ENCODE measurements at regions not wholly inside any gene's neighbourhood (a gene's known extent, or its start where the extent isn't known, plus 50 kb on each side); places are given as distances from the start of the nearest gene placed in this dataset.

DNA sequence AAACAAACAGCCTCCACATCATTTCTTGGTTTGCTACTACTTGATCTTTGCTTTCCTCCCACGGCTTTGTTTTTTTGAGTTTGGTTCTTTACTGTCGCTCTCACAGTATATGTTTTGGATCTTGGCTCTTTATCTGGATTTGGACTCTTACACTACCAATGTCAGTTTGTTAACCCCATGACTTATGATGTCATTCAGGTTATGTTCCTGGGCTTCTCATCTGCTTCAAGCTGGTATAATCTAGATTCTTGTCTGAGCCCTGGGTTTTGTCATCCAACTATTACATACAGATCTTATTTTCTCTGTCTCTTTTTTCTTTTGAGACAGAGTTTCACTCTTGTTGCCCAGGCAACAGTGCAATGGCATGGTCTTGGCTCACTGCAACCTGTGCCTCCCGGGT is 482.9 kb upstream of the TEX13C start:
- ATAC-seq, result no peak
- Histone ChIP-seq H3K4me1 (ENCODE audit: low read depth) (no peaks in the 10 kb centered on the region), H3K4me3 (no peak overlapping the region), H3K36me3 (ENCODE audit: low read depth) (no peaks in the 10 kb centered on the region), H3K9me3 (no peaks in the 10 kb centered on the region)
- no peak for DNase-seq
- intact Hi-C loops (cut with DNase I, micrococcal nuclease), result no loop called here
- no peak for TF ChIP-seq CTCF (IDR thresholded peaks at IDR 0.05)

GRCh38 chrX:124842205-124842604 is 477.5 kb upstream of the TEX13C start:
- intact Hi-C loops (cut with DNase I, micrococcal nuclease), result no loop called here
- DNase-seq, result no peak

DNA sequence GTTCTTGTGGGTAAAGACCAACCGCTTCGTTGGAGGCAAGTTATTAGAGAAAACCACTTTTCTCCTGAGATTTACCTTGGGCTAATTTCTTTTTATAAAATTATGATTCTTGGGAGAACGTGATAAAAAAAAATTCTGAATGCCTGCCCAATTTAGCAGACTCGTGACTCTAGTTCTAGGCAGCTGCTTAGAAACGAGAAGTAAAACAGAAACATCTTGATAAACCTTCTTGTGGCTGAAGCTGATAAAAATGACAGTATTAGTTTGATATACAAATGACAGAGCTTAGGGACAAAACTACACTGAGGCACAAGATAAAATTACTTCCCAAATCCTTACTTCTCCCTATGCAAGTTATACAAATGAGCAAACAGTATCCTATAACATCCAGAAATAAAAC is 458.9 kb upstream of the TEX13C start:
- no peak for TF ChIP-seq CTCF (IDR thresholded peaks at IDR 0.05)
- H3K4me3 ChIP-seq, result no peak overlapping the region
- DNase-seq (no peak), ATAC-seq (no peak)
- intact Hi-C loops (cut with DNase I, micrococcal nuclease), result no loop called here
- no peaks in the 10 kb centered on the region for H3K36me3 ChIP-seq (ENCODE audit: low read depth)
- H3K9me3 ChIP-seq, result no peaks in the 10 kb centered on the region
- no peaks in the 10 kb centered on the region for H3K4me1 ChIP-seq (ENCODE audit: low read depth)

More at GRCh38 chrX:124842205-124842604, 477.5 kb upstream of the TEX13C start:
- Histone ChIP-seq H3K9me3 (no peaks in the 10 kb centered on the region), H3K4me3 (no peak overlapping the region), H3K4me1 (ENCODE audit: low read depth) (no peaks in the 10 kb centered on the region), H3K36me3 (ENCODE audit: low read depth) (no peaks in the 10 kb centered on the region)
- no peak for TF ChIP-seq CTCF (IDR thresholded peaks at IDR 0.05)
- ATAC-seq, result no peak

GRCh38 chrX:124862301-124862700 is 457.4 kb upstream of the TEX13C start:
- no peaks in the 10 kb centered on the region for H3K4me1 ChIP-seq (ENCODE audit: low read depth)
- intact Hi-C loops (cut with DNase I, micrococcal nuclease), result no loop called here
- DNase-seq (no peak), ATAC-seq (no peak)
- H3K9me3 ChIP-seq, result no peaks in the 10 kb centered on the region
- no peak overlapping the region for H3K4me3 ChIP-seq
- TF ChIP-seq CTCF (IDR thresholded peaks at IDR 0.05), result no peak
- H3K36me3 ChIP-seq (ENCODE audit: low read depth), result no peaks in the 10 kb centered on the region

GRCh38 chrX:124863303-124863702 is 456.4 kb upstream of the TEX13C start:
- no peak for TF ChIP-seq CTCF (IDR thresholded peaks at IDR 0.05)
- ATAC-seq (no peak), DNase-seq (no peak)
- no peaks in the 10 kb centered on the region for H3K36me3 ChIP-seq (ENCODE audit: low read depth)
- no peaks in the 10 kb centered on the region for H3K9me3 ChIP-seq
- intact Hi-C loops (cut with DNase I, micrococcal nuclease), result no loop called here
- H3K4me1 ChIP-seq (ENCODE audit: low read depth), result no peaks in the 10 kb centered on the region
- H3K4me3 ChIP-seq, result no peak overlapping the region

DNA sequence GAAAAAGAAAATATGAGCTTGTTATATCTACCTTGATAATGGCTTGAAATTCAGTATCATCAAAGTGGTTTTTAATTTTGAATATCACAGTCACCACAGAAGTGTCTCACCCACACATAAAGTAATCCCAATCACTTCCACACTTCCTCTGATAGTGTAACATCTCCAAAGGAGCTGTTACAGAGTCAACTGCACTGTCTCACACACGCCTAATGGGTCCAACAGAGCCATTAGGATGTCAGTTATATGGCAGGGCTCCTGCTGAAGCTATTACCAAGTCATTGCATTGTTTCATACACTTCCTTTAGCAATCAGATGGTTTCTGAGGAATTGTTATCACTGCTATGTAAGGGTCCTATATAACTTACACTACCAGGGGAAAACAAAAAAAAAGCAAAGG is 432.1 kb upstream of the TEX13C start:
- TF ChIP-seq CTCF (IDR thresholded peaks at IDR 0.05), result no peak
- no peaks in the 10 kb centered on the region for H3K36me3 ChIP-seq (ENCODE audit: low read depth)
- H3K4me1 ChIP-seq (ENCODE audit: low read depth), result no peaks in the 10 kb centered on the region
- ATAC-seq, result no peak
- intact Hi-C loops (cut with DNase I, micrococcal nuclease), result no loop called here
- H3K9me3 ChIP-seq, result no peaks in the 10 kb centered on the region
- H3K4me3 ChIP-seq, result no peak overlapping the region
- no peak for DNase-seq
